ENCODE measurements at regions not wholly inside any gene's neighbourhood (a gene's known extent, or its start where the extent isn't known, plus 50 kb on each side); places are given as distances from the start of the nearest gene placed in this dataset.

DNA sequence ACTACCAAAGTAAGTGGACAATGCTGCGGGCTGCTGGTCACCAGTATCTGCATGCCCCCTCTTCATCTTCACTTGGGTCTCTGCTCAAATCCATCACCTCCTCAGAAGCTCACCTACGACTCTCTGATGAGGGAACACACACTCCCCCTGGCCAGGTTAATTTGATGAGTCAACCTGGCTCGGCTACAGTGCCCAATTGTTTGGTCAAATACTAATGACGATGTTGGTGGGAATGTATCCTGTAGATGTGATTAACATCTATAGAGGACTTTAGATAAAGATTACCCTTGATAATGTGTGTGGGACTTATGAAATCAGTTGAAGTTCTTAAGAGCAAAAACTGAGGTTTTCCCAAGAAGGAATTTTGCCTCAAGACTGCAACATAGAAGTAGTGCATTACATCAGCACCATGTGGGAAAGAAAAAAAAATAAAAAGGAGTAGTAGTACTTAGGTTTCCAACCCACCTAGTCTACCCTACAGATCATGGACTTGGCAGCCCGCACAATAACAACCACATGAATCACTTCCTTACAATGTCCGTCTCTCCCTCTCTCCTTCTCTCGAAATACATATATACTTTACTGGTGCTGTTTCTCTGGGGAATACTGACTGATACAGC is 467.3 kb downstream of the DNAH5 start:
- DNase-seq (ENCODE audit: low spot score) = no peak

DNA sequence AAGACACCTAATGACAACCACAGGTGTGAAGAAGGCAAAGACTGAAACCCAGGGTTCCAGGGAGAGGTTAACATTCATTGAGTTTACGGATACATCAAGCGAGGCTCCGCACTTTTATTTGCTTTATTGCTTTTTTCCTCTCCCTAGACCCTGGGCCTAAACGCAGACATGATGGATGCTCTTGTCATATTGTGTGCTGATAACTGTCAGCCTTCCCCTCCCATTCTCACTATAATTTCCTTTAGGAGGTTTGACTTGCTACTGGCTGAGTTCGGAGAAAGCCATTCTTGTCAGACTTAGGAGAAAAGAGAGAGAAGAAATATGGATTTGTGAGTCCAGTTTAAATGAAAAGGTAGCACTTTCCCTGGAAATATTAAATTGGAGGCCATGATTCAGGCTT is 471.6 kb downstream of the DNAH5 start:
- DNase-seq (ENCODE audit: low spot score) = no peak

DNA sequence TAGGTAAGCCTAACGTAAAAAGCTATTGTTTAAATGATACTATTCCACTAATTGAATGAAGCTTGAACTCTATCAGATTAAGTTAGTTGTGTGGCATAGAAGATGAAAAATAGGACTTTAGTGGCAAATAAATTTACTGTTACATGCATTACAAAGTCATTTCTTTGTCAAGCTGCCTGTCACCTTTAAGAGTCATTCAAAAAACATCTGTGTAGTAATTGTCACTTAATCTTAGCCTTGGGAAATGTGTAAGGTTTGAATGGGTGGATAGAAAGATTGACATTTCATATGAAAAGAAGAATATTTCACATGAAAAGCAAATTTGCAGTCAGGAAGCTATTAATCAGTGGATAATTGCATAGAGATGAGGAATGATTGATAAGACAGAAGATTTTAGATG is 473.5 kb downstream of the DNAH5 start:
- DNase-seq (ENCODE audit: low spot score) = no peak

GRCh38 chr5:13470263-13470662 is 474.2 kb downstream of the DNAH5 start:
- DNase-seq (ENCODE audit: low spot score) = no peak

DNA sequence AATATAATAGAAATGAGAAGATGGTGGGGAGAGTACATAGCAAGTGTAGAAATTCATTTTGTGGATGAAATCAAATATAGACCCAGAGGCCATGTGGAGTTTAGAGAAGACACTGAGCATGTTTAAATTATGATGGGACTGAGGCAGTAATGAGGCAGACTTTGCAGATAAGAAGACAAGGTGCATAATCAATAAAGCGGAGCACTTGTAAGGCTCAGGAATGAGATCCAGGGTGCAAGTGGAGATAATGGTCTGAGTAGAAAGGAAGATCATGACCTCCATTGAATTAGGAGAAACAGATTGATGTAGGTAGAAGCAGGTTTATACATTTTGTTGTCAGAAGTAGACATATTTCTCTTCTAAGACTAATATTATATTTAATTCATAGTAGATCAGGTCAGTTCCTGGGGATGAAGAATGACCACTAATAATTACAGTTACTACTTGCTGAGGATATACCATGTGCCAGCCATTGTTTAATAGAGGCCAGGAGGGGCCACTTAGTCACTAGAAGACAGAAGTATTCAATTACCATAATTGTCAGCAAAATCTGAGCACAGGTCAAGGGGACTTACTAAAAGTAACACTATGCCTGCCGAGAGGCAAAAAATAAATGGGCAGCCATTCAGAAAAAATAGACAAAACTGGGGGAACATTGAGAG is 479.8 kb downstream of the DNAH5 start:
- DNase-seq (ENCODE audit: low spot score) = no peak

GRCh38 chr5:13460587-13460986 is 483.9 kb downstream of the DNAH5 start:
- no peak for DNase-seq (ENCODE audit: low spot score)

GRCh38 chr5:13454050-13454449 is 490.4 kb downstream of the DNAH5 start:
- DNase-seq (ENCODE audit: low spot score) = no peak

- DNase-seq (ENCODE audit: low spot score) = no peak
Measured at GRCh38 chr5:13448843-13449242, 495.6 kb downstream of the DNAH5 start.

DNA sequence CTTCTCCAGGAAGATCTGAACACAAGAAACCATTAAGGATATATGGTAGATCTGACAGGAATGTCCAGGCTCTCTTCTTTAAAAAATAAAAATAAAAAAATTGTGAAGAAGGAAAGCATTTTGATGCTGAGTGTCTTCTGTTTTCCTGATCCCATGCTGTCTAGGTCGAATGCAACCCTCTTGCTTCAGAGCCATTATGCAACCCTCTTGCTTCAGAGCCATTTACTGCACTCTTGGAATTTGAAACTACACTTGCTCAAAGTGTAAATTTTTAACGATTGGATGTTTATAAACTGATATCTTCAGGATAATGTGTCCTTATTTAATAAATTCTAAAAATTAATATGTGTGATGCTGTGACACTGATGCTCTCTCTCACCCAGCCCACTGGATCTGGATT is 505.1 kb downstream of the DNAH5 start:
- no peak for DNase-seq (ENCODE audit: low spot score)

- DNase-seq (ENCODE audit: low spot score) = no peak
Measured at GRCh38 chr5:13427827-13428557, 516.5 kb downstream of the DNAH5 start.

GRCh38 chr5:13412040-13412595 is 532.4 kb downstream of the DNAH5 start:
- no peak for DNase-seq (ENCODE audit: low spot score)

- DNase-seq (ENCODE audit: low spot score) = peak; percentile 43
Measured at GRCh38 chr5:13408616-13409015, 535.9 kb downstream of the DNAH5 start.

DNA sequence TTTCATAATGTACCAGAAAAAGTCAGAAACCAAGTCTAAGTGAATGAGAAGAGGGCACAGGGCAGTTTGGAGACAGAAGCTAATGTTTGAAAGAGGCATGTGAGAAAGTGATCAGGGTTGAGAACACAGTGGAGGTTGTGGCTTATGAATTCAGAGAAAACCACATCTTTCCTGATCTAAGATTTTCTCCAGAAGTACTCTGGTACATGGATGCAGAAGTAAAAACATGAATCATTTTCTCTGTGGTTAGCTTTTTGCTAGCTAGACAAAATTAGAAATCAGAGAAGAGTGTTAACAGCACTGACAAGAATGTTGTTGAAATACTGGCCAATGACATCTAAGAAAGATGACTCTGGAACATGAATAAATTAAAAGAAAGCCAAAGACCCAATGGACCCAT is 541.1 kb downstream of the DNAH5 start:
- DNase-seq (ENCODE audit: low spot score) = peak; percentile 29

DNA sequence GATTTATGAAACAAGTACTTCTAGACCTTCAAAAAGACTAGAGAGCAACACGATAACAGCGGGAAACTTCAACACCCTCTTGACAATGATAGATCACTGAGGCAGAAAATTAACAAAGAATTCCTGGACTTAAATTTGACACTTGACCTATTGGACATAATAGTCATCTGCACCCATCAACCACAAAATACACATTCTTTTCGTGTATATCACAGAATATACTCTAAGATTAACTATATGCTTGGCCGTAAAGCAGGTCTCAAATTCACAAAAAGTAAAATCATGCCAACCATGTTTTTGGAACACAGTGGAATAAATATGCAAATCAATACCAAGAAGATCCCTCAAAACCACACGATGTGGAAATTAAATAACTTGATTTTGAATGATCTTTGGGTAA is 559.4 kb downstream of the DNAH5 start:
- no peak for DNase-seq (ENCODE audit: low spot score)

GRCh38 chr5:13382232-13382631 is 562.3 kb downstream of the DNAH5 start:
- DNase-seq (ENCODE audit: low spot score) = no peak

GRCh38 chr5:13378091-13378490 is 566.4 kb downstream of the DNAH5 start:
- peak; percentile 40 for DNase-seq (ENCODE audit: low spot score)

GRCh38 chr5:13359344-13359743 is 585.1 kb downstream of the DNAH5 start:
- DNase-seq (ENCODE audit: low spot score) = peak; percentile 39

DNA sequence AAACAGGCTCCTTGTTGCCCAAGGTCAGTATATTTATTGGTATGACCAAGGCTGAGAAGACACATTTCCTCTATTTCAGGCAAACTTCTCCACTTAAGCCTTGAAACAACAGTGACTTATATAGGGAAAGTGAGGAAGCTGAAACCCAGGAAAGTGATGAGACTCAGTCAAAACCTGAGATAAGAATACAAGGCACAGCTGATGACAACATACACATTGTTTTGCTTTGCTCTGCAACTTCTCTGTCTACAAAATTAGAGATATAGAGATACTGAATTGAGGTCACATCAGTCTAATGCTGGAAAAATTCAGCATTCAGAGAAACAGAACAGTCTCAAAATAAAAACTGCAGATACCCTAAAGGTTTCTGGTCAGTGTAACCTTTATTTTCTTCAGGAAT is 586.1 kb downstream of the DNAH5 start:
- no peak for DNase-seq (ENCODE audit: low spot score)

DNA sequence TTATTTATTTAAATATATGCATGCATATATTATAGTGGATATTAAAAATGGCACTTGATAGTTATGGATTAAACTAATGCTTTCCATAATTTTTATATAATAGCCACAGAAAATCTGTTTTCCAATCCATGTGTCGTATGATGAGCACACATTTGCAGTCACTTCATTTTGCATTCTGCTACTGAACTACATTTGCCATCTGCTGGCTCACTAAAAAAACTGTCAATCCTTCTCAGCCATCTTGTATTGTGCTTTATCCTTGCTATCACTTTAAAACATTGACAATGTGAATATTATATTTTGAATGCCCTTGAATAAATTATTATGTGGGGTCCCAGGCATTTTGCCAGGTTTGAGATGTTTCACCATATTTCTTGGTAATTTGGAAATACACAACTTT is 586.6 kb downstream of the DNAH5 start:
- no peak for DNase-seq (ENCODE audit: low spot score)

- DNase-seq (ENCODE audit: low spot score) = no peak
Measured at GRCh38 chr5:13356226-13356625, 588.3 kb downstream of the DNAH5 start.

GRCh38 chr5:13354611-13355010 is 589.9 kb downstream of the DNAH5 start:
- peak; percentile 33 for DNase-seq (ENCODE audit: low spot score)

DNA sequence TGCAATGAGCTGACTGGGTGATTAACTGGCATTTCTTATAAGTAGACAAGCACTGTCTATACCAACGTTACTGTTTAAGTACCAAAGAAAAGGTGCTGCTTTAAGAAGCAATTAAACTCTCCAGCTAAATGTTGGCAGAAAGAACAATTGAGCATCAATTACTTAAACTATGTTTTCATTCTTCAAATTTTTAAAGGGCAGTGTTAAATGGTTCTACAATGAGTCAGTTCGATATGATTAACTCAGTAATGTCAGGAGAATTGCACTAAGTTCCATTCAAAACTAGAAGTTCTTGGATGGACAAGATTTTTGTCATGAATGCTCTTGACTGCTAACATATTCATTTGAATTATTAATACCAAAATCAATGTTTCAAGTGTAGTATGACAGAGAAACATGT is 593.7 kb downstream of the DNAH5 start:
- peak; percentile 39 for DNase-seq (ENCODE audit: low spot score)

GRCh38 chr5:13348568-13348967 is 595.9 kb downstream of the DNAH5 start:
- DNase-seq (ENCODE audit: low spot score) = peak; percentile 46
